IMR-90 (cell line): ENCODE measurements at regions not wholly inside any gene's neighbourhood (a gene's known extent, or its start where the extent isn't known, plus 50 kb on each side); places are given as distances from the start of the nearest gene placed in this dataset.

Experiments
- ATAC-seq: fragments of 200-7000 bp; cut with Tn5 transposase; 2 replicates; pipeline ENCODE4 v1.9.1; 2020; ENCODE audit warnings: low read depth, mild to moderate bottlenecking, moderate library complexity
- BruUV-seq: library from RNA; stranded (reverse); fragments of 400-500 nt; replicated peaks from 2 replicates; lab custom pipeline; 2021; lab: Mats Ljungman, UMichigan
- CTCF ChIA-PET: fragments of 300-600 bp; formaldehyde crosslinking; extraction: SDS; loops from one replicate; lab custom pipeline; 2021; ENCODE audit warnings: antibody characterized with exemption; lab: Yijun Ruan, JAX
- POLR2A ChIA-PET: fragments of 300-600 bp; sonication (Branson Sonifier 250); formaldehyde crosslinking; loops from one replicate; lab custom pipeline; 2022; ENCODE audit warnings: antibody characterized with exemption; ENCODE audit not compliant: unreplicated experiment; lab: Charles Lee
- DNase-seq: peaks from one replicate; pipeline ENCODE4 v3.0.0; 2013
- H2AFZ ChIP-seq: replicated peaks from 2 replicates; pipeline ENCODE3; 2013; ENCODE audit warnings: low read length, mild to moderate bottlenecking; ENCODE audit not compliant: poor library complexity
- H2AK5ac ChIP-seq: 2 replicates; pipeline ENCODE4 v1.6.1; 2013; ENCODE audit warnings: low read depth, low read length, inconsistent platforms
- H2AK9ac ChIP-seq: replicated peaks from 2 replicates; pipeline ENCODE3; 2013; ENCODE audit warnings: mild to moderate bottlenecking, low read depth, low read length, moderate library complexity; ENCODE audit not compliant: poor library complexity
- H2BK120ac ChIP-seq: 2 replicates; pipeline ENCODE4 v1.6.1; 2013; ENCODE audit warnings: low read depth, low read length, inconsistent platforms
- H2BK15ac ChIP-seq: 3 replicates; pipeline ENCODE4 v1.6.1; 2013; ENCODE audit warnings: low read depth, low read length, inconsistent platforms
- H2BK20ac ChIP-seq: 2 replicates; pipeline ENCODE4 v1.6.1; 2013; ENCODE audit warnings: low read depth, mild to moderate bottlenecking, inconsistent platforms, low read length, moderate library complexity
- H2BK5ac ChIP-seq: 2 replicates; pipeline ENCODE4 v1.6.1; 2013; ENCODE audit warnings: mild to moderate bottlenecking, low read depth, low read length, inconsistent platforms; ENCODE audit not compliant: poor library complexity, severe bottlenecking
- H3K14ac ChIP-seq: replicated peaks from 2 replicates; pipeline ENCODE4 v1.6.1; 2013; ENCODE audit warnings: low read depth, low read length, inconsistent platforms
- H3K18ac ChIP-seq: 2 replicates; pipeline ENCODE4 v1.6.1; 2013; ENCODE audit warnings: low read depth, low read length, control low read depth
- H3K23ac ChIP-seq: 2 replicates; pipeline ENCODE4 v1.6.1; 2013; ENCODE audit warnings: low read depth, low read length, inconsistent platforms
- H3K27ac ChIP-seq: 2 replicates; pipeline ENCODE4 v1.5.1; 2013; ENCODE audit warnings: mild to moderate bottlenecking, control low read depth, low read length; ENCODE audit not compliant: insufficient read depth
- H3K27me3 ChIP-seq: 2 replicates; pipeline ENCODE4 v1.6.1; 2013; ENCODE audit warnings: low read length; ENCODE audit not compliant: control insufficient read depth, insufficient read depth
- H3K36me3 ChIP-seq: 2 replicates; pipeline ENCODE4 v1.6.1; 2013; ENCODE audit warnings: low read length, mixed read lengths; ENCODE audit not compliant: control insufficient read depth, insufficient read depth
- H3K4ac ChIP-seq: 2 replicates; pipeline ENCODE4 v1.6.1; 2013; ENCODE audit warnings: low read depth, low read length, inconsistent platforms
- H3K4me1 ChIP-seq: 2 replicates; pipeline ENCODE4 v1.6.1; 2013; ENCODE audit warnings: low read length, mixed read lengths; ENCODE audit not compliant: control insufficient read depth, insufficient read depth
- H3K4me2 ChIP-seq: 2 replicates; pipeline ENCODE4 v1.6.1; 2013; ENCODE audit warnings: low read depth, mild to moderate bottlenecking, control low read depth, low read length, moderate library complexity
- H3K4me3 ChIP-seq: 2 replicates; pipeline ENCODE4 v1.5.1; 2013; ENCODE audit warnings: low read depth, mild to moderate bottlenecking, control low read depth, low read length, moderate library complexity; ENCODE audit not compliant: insufficient read depth
- H3K56ac ChIP-seq: 2 replicates; pipeline ENCODE4 v1.6.1; 2013; ENCODE audit warnings: low read length, inconsistent platforms; ENCODE audit not compliant: insufficient read depth; ENCODE audit errors: extremely low read depth
- H3K79me1 ChIP-seq, 2 experiments: 2 replicates each; pipeline ENCODE4 v1.6.1; 2013; ENCODE audit warnings: low read length in 2 of 2, inconsistent platforms in 1 of 2, low read depth in 1 of 2
- H3K9ac ChIP-seq: 2 replicates; pipeline ENCODE4 v1.6.1; 2013; ENCODE audit warnings: low read depth, low read length, control low read depth
- H3K9me1 ChIP-seq: 2 replicates; pipeline ENCODE4 v1.6.1; 2013; ENCODE audit warnings: low read length, inconsistent platforms; ENCODE audit not compliant: insufficient read depth
- H3K9me3 ChIP-seq: 2 replicates; pipeline ENCODE4 v1.6.1; 2013; ENCODE audit warnings: low read length; ENCODE audit not compliant: control insufficient read depth, insufficient read depth
- H4K20me1 ChIP-seq: 2 replicates; pipeline ENCODE4 v1.6.1; 2013; ENCODE audit warnings: low read length, inconsistent platforms; ENCODE audit not compliant: insufficient read depth
- H4K5ac ChIP-seq: 2 replicates; pipeline ENCODE4 v1.6.1; 2013; ENCODE audit warnings: mild to moderate bottlenecking, low read depth, low read length, control low read depth
- H4K8ac ChIP-seq, 2 experiments: 2 replicates each; pipeline ENCODE4 v1.6.1; 2013; ENCODE audit warnings: low read depth in 2 of 2, low read length in 2 of 2, control low read depth in 1 of 2, inconsistent platforms in 1 of 2
- H4K91ac ChIP-seq: 2 replicates; pipeline ENCODE4 v1.6.1; 2013; ENCODE audit warnings: low read depth, low read length, inconsistent platforms; ENCODE audit not compliant: insufficient read depth
- BHLHE40 ChIP-seq: fragments of 150-350 bp; IDR thresholded peaks from 2 replicates; pipeline ENCODE4 v1.6.1; 2016; ENCODE audit warnings: mild to moderate bottlenecking, low read depth, low read length
- MAFK ChIP-seq: IDR thresholded peaks from 2 replicates; pipeline ENCODE4 v1.6.1; 2012; ENCODE audit warnings: low read depth, low read length, improper control_type of control experiment
- MAZ ChIP-seq: IDR thresholded peaks from 2 replicates; pipeline ENCODE4 v1.6.1; 2012; ENCODE audit warnings: low read depth, mild to moderate bottlenecking, low read length, improper control_type of control experiment, moderate library complexity, borderline replicate concordance
- NFE2L2 ChIP-seq: fragments of 150-350 bp; IDR thresholded peaks from 2 replicates; pipeline ENCODE4 v1.6.1; 2016; ENCODE audit warnings: low read depth, mild to moderate bottlenecking, low read length
- SMC3 ChIP-seq: fragments of 150-350 bp; IDR thresholded peaks from 2 replicates; pipeline ENCODE4 v1.6.1; 2016; ENCODE audit warnings: low read depth, mild to moderate bottlenecking, antibody characterized with exemption, low read length, moderate library complexity
- whole genome bisulfite sequencing, 2 experiments: methylation state at CpG; one replicate each; pipeline versions ENCODE4 v1.1.5 to v1.1.7; 2013; ENCODE audit warnings: missing lambda C conversion rate in 2 of 2; ENCODE audit not compliant: insufficient read length in 1 of 2; ENCODE audit errors: extremely low coverage in 2 of 2; 5-methylcytosine and 5-hydroxymethylcytosine counted together
- dilution Hi-C: fragments of 300-500 bp; cut with HindIII; formaldehyde crosslinking; loops from one replicate; pipeline ENCODE4 v1.14.3; 2018; ENCODE audit warnings: low sequenced_read_pairs; ENCODE audit not compliant: unreplicated experiment
- in situ Hi-C: fragments of 300-500 bp; cut with MboI; formaldehyde crosslinking; loops from 3 replicates; pipeline ENCODE4 v1.14.3; 2019; ENCODE audit warnings: low sequenced_read_pairs, inconsistent platforms, mixed read lengths
- intact Hi-C: fragments of 100-400 bp; cut with micrococcal nuclease; formaldehyde crosslinking; loops from 2 replicates; pipeline ENCODE4 v1.10.0; 2022
- TF ChIP-seq, protein P1 (sequence below): conservative IDR thresholded peaks from 2 replicates; pipeline ENCODE4 v1.5.1; 2012; ENCODE audit warnings: mild to moderate bottlenecking, low read depth, low read length, improper control_type of control experiment
- TF ChIP-seq, protein P2 (sequence below): fragments of 150-350 bp; IDR thresholded peaks from 2 replicates; pipeline ENCODE4 v1.6.1; 2017; ENCODE audit warnings: mild to moderate bottlenecking, antibody characterized with exemption, low read length, low read depth
- TF ChIP-seq, protein P3 (sequence below): fragments of 150-350 bp; IDR thresholded peaks from 2 replicates; pipeline ENCODE4 v1.6.1; 2016; ENCODE audit warnings: low read depth, mild to moderate bottlenecking, low read length, moderate library complexity, borderline replicate concordance

GRCh38 chr3:193940526-193940925 lies 195.4 kb upstream of the HES1 start:
- Histone ChIP-seq H3K27ac (no peak overlapping the region), H3K27me3 (peaks cover 30% of the 10 kb centered on the region), H2BK20ac (no peak overlapping the region), H3K18ac (no peak overlapping the region), H3K4me3 (no peak overlapping the region), H3K9me3 (0 out of 2 replicates have a peak, but pooled peaks cover 2% of the 10 kb centered on the region), H2AFZ (no peak overlapping the region), H3K4ac (no peak overlapping the region), H3K56ac (no peak overlapping the region), H4K8ac (no peak overlapping the region), H4K20me1 (no peaks in the 10 kb centered on the region), H2AK5ac (no peak overlapping the region), H3K23ac (no peak overlapping the region), H3K4me2 (no peak overlapping the region), H3K9me1 (no peaks in the 10 kb centered on the region), H3K9ac (no peak overlapping the region), H2BK5ac (no peak overlapping the region), H4K5ac (no peak overlapping the region), H3K79me1 (no peaks in the 10 kb centered on the region), H2BK15ac (no peak overlapping the region), H2BK120ac (no peak overlapping the region), H3K4me1 (no peaks in the 10 kb centered on the region), H4K91ac (no peak overlapping the region), H3K14ac (no peak overlapping the region), H2AK9ac (no peak overlapping the region), H3K36me3 (no peaks in the 10 kb centered on the region)
- ATAC-seq = no peak
- no CpG with 5 or more reads among the region's 7 CpGs for WGBS, 2 experiments
- in situ Hi-C loops = no loop called here
- intact Hi-C loops = no loop called here
- BruUV-seq = no TSS peak
- ChIA-PET POLR2A (no interaction called here), CTCF (no interaction called here)
- dilution Hi-C loops = no loop called here
- no peak for DNase-seq
- TF ChIP-seq NFE2L2 (no peak), SMC3 (no peak), MAZ (no peak), MAFK (no peak), BHLHE40 (no peak)
- TF ChIP-seq, protein P1, sequence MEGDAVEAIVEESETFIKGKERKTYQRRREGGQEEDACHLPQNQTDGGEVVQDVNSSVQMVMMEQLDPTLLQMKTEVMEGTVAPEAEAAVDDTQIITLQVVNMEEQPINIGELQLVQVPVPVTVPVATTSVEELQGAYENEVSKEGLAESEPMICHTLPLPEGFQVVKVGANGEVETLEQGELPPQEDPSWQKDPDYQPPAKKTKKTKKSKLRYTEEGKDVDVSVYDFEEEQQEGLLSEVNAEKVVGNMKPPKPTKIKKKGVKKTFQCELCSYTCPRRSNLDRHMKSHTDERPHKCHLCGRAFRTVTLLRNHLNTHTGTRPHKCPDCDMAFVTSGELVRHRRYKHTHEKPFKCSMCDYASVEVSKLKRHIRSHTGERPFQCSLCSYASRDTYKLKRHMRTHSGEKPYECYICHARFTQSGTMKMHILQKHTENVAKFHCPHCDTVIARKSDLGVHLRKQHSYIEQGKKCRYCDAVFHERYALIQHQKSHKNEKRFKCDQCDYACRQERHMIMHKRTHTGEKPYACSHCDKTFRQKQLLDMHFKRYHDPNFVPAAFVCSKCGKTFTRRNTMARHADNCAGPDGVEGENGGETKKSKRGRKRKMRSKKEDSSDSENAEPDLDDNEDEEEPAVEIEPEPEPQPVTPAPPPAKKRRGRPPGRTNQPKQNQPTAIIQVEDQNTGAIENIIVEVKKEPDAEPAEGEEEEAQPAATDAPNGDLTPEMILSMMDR = no peak
- TF ChIP-seq, protein P2, sequence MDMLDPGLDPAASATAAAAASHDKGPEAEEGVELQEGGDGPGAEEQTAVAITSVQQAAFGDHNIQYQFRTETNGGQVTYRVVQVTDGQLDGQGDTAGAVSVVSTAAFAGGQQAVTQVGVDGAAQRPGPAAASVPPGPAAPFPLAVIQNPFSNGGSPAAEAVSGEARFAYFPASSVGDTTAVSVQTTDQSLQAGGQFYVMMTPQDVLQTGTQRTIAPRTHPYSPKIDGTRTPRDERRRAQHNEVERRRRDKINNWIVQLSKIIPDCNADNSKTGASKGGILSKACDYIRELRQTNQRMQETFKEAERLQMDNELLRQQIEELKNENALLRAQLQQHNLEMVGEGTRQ = no peak
- TF ChIP-seq, protein P3, sequence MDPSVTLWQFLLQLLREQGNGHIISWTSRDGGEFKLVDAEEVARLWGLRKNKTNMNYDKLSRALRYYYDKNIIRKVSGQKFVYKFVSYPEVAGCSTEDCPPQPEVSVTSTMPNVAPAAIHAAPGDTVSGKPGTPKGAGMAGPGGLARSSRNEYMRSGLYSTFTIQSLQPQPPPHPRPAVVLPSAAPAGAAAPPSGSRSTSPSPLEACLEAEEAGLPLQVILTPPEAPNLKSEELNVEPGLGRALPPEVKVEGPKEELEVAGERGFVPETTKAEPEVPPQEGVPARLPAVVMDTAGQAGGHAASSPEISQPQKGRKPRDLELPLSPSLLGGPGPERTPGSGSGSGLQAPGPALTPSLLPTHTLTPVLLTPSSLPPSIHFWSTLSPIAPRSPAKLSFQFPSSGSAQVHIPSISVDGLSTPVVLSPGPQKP = no peak
